ENCODE measurements at regions not wholly inside any gene's neighbourhood (a gene's known extent, or its start where the extent isn't known, plus 50 kb on each side); places are given as distances from the start of the nearest gene placed in this dataset.
A peak's percentile ranks its signal among the peaks of the same experiment; 100 is the strongest.

GRCh38 chr6:30006170-30007131 is 54.6 kb upstream of the POLR1H start (continued):
- 0 out of 2 replicates have a peak, but pooled peaks have one; percentile 43 for TF ChIP-seq MAF1 (CRISPR knock-in tag; IDR thresholded peaks at IDR 0.05; ENCODE audit: borderline replicate concordance)
- TF ChIP-seq MTA1 (CRISPR knock-in tag; IDR thresholded peaks at IDR 0.05; ENCODE audit: borderline replicate concordance) = 0 out of 2 replicates have a peak, but pooled peaks have one; percentile 16
- peak; percentile 74; the same call in 1 of the 2 replicates for TF ChIP-seq ZNF572 (CRISPR knock-in tag; IDR thresholded peaks at IDR 0.05)
- TF ChIP-seq ZFY (CRISPR knock-in tag; IDR thresholded peaks at IDR 0.05) = peak; percentile 46; the same call in 1 of the 2 replicates
- TF ChIP-seq HOXD1 (CRISPR knock-in tag; IDR thresholded peaks at IDR 0.05) = 0 out of 2 replicates have a peak, but pooled peaks have one; percentile 24
- peak; percentile 23; the same call in 1 of the 2 replicates for TF ChIP-seq GATAD1 (CRISPR knock-in tag; IDR thresholded peaks at IDR 0.05)
- no peak for TF ChIP-seq ZNF10 (CRISPR knock-in tag; IDR thresholded peaks at IDR 0.05; ENCODE audit: borderline replicate concordance, low read depth)
- no peak for TF ChIP-seq FOXA1 (IDR thresholded peaks at IDR 0.05)
- TF ChIP-seq FOXA1 (CRISPR knock-in tag; IDR thresholded peaks at IDR 0.05) = no peak
- 0 out of 2 replicates have a peak, but pooled peaks have one; percentile 27 for TF ChIP-seq ZBTB10 (CRISPR knock-in tag; IDR thresholded peaks at IDR 0.05; ENCODE audit: borderline replicate concordance)
- 0 out of 2 replicates have a peak, but pooled peaks have one; percentile 44 for TF ChIP-seq ZNF235 (CRISPR knock-in tag; IDR thresholded peaks at IDR 0.05; ENCODE audit: borderline replicate concordance)
- no peak for TF ChIP-seq SMC3 (IDR thresholded peaks at IDR 0.05; ENCODE audit: low read length)
- TF ChIP-seq ZNF589 (CRISPR knock-in tag; conservative IDR thresholded peaks at IDR 0.05) = no peak
- 0 out of 2 replicates have a peak, but pooled peaks have one; percentile 50 for TF ChIP-seq ZNF660 (CRISPR knock-in tag; IDR thresholded peaks at IDR 0.05; ENCODE audit: borderline replicate concordance, low read depth)
- TF ChIP-seq ARID4A (CRISPR knock-in tag; IDR thresholded peaks at IDR 0.05; ENCODE audit: borderline replicate concordance) = 0 out of 2 replicates have a peak, but pooled peaks have one; percentile 21
- peak; percentile 49; the same call in 1 of the 2 replicates for TF ChIP-seq KDM5B (CRISPR knock-in tag; IDR thresholded peaks at IDR 0.05; ENCODE audit: borderline replicate concordance)
- 0 out of 2 replicates have a peak, but pooled peaks have one; percentile 57 for TF ChIP-seq CSRNP1 (CRISPR knock-in tag; IDR thresholded peaks at IDR 0.05)
- no peak for TF ChIP-seq ZBTB42 (CRISPR knock-in tag; IDR thresholded peaks at IDR 0.05)

All from HepG2 (cell line).